Gastrocnemius medialis (tissue), 4 donors: ENCODE measurements at regions not wholly inside any gene's neighbourhood (a gene's known extent, or its start where the extent isn't known, plus 50 kb on each side); places are given as distances from the start of the nearest gene placed in this dataset.

Experiments used
- CTCF ChIP-seq, 5 experiments: fragments of 450-650 bp in 3 of 5; fragments of 200-600 bp in 2 of 5; sonication (generic) in 2 of 5; IDR thresholded peaks in 4 of 5; conservative IDR thresholded peaks in 1 of 5; 1 replicate in 4 of 5; 2 replicates in 1 of 5; pipeline ENCODE4 v1.5.1; 2016 to 2019; ENCODE audit warnings: antibody characterized with exemption in 5 of 5, mild to moderate bottlenecking in 3 of 5, moderate library complexity in 3 of 5
- POLR2A ChIP-seq, 2 donors: fragments of 450-650 bp; IDR thresholded peaks; one replicate each; pipeline ENCODE4 v1.6.1; 2017; ENCODE audit warnings: antibody characterized with exemption in 2 of 2, mild to moderate bottlenecking in 2 of 2, moderate library complexity in 2 of 2

- TF ChIP-seq CTCF (IDR thresholded peaks at IDR 0.05 in 4 of 5, conservative IDR thresholded peaks at IDR 0.05 in 1 of 5) (no peak), POLR2A (IDR thresholded peaks at IDR 0.05) (no peak)
Measured at GRCh38 chr10:65128277-65128676, 1607.1 kb downstream of the REEP3 start.
